ENCODE measurements at regions not wholly inside any gene's neighbourhood (a gene's known extent, or its start where the extent isn't known, plus 50 kb on each side); places are given as distances from the start of the nearest gene placed in this dataset.

DNA sequence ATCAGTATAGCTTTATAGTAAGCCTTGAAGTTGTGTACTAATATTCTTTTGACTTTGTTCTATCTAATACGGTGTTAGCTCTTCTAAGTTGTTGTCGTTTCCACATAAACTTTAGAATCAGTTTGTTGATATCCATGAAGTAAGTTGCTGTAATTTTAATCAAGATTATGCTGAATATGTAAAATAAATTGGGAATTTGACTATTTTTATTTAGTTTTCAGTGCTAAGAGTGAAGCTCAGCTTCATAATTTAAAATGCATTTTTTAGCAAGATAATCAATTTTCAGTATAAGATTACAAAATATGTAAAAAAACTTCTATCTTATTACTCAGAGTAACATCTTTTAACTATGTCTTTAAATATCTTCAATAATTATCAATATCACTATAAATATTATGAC is 1374.8 kb downstream of the PCDH7 start:
- no peak for DNase-seq

DNA sequence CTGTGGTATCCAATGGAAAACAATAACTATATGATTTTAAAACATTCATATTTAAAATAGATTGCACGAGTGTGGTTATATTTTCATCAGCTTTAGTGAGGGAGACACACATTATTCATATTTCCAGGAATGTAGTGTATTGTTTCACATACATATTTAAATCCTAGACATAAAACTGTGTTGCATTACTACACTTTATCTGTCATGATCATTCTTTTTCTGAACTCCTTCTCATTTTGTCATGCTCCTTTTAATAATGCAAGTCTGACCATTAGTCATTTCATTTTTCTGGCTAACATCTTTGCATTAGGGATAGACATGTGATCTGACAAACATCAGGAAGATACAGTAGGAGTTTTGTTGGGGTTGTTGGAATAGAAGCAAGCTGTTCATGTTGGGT is 1382.7 kb downstream of the PCDH7 start:
- DNase-seq = no peak

DNA sequence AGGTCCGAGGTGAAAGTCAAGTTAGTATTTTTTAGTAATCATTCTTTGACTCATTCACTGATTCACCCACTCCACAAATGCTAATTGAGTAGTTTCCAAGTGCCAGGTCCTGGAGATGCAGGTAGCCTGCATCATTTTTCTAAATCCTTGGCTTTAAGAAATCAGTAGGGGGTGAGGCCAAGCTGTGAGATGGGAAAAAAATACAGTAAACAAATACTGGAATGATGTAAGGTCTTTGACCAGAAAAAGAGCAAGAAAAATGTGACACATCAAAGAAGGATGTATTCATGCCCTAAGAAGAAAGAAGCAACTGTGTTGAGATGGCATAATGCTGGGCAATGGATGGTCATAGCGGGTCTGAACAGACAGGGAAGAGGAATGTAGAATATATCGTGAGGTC is 1386.6 kb downstream of the PCDH7 start:
- DNase-seq = no peak

DNA sequence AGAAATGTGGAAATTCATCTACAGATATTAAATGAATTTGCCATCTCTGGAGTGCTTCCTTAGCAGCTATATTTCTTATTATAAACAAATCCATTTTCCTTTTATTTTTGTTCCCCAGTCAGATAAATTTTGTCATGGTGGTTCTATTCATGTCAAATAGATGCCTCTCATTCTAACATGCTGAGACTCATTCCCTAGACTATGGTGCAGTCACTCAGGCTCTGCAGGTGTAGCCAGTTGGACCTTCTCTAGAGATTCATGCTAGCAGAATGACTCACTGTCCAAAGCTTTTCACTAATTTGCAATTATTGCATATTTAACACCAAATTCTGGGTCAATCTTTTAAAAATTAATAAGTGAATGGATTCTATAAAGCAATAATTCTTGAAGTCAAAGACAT is 1392.7 kb downstream of the PCDH7 start:
- DNase-seq = no peak

DNA sequence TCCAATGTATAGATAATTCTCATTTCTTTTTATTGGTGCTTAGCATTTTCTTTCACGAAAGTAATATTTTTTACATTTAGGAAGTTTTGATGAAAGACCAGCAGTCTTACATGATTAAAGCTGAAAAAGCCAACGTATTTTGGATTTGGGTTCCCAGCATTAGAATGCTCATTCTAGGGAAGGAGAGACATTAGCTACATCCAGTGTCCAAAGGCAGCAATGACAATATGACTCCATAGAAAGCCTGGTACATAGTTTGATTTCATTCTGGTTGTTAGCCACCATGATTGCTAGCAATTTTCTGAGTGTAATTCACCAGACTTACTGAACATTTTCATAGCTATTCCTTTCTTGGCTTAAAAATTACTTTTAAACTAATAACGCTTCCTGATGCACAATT is 1397.5 kb downstream of the PCDH7 start:
- DNase-seq = no peak

DNA sequence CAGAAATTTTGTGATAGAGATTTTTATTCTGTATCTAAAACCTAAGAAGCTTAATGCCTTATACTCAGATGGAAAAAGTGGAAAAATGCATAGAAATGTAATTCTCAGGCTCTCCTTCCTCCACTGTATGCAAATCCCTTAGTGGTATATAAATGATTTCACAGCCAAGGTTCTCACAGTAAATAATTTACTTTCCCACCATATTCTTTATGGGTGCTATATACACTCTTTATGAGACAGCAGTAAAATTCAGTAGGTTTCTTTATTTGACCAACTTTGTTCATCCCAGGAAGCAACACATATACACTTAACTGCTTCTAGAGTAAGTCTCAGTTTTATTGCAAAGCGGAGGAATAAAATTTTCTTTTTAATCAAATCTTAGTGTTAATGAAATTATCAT is 1399.7 kb downstream of the PCDH7 start:
- no peak for DNase-seq

DNA sequence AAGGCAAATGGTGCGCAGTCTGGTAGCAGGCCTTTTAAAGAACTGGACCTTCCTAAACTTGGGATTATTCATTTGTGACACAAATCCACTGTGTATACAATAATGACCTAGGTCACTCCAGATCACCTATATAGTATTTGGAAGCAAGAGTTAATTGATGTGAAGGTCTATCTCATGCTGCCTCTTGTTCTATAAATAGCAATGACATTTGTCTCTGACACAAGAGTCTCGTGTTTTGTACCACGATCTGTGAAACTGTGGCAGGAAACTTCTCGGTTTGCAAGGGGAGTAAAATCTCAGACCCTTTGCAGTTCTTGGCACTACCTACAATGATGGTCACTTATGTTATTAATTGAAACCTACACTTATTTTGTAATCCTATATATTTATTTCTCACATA is 1408.4 kb downstream of the PCDH7 start:
- no peak for DNase-seq

DNA sequence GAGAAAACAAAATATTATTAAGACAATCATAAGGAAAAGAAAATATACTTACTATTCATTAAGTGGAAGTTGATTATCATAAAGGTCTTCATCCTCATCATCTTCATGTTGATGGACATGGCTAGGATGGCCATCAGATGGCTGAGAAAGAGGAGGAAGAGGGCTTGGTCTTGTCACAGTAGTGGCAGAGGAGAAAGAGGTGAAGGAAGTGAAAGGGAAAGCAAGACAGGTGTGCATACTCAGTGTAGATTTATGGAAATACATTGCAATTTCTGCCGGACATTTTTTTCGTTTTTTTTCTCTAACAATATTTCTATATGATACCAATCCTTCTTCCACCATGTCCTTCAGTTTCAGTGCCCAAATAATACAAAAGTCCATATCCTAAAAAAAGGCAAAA is 1409.8 kb downstream of the PCDH7 start:
- no peak for DNase-seq

DNA sequence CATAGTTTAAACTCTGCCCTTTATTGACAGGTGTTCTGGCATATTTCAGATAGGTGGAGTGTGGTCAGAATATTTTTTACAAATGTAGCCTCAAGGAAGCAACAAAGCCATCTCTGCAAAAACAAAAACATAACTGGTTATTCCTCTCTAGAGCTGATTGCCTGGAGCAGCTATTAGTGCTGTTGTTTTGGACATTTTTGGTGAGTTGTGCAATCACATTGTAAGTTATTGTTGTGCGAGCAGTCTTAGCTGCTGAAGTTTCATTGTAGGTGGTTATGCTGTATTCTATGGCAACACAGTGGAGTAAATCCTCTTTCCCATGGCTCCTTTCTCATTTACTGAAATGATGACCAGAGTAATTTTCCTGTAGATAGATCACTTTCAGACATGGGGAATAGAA is 1413.0 kb downstream of the PCDH7 start:
- DNase-seq = no peak

DNA sequence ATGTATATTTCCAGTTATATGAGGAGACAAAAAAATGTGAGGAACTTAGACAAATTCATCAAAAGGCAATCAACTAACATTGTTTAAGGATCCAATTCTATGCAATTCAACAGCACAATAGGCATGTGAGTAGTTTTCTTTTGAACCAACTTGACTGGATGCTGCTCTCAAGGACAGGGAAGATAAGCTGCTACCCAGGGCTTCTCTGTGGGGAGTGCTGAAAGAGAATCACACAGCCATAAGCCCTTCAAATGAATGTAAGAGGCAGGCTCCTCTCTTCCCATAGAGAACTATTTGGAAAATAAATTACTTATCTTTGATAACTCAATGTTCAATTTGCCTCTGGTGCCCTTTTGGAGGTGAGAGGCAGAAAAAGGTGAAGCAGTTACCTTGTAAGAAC is 1413.6 kb downstream of the PCDH7 start:
- no peak for DNase-seq

DNA sequence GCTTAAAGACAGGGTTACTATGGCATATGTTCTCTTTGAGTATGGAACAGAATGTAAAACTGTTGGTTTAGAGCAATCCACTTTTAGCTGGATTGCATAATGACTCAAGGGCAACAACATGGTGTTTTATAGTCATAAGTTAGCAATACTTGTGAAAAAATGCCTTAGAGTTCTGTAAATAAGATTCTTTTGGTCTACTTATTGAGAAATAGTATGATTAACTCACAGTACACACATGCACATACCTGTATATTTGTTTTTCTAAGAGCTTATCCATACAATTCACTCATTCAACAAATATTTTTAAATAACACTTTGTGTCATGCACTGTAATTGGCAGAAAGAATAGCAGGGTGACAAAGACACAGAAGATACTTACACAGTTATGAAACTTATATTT is 1415.5 kb downstream of the PCDH7 start:
- no peak for DNase-seq

DNA sequence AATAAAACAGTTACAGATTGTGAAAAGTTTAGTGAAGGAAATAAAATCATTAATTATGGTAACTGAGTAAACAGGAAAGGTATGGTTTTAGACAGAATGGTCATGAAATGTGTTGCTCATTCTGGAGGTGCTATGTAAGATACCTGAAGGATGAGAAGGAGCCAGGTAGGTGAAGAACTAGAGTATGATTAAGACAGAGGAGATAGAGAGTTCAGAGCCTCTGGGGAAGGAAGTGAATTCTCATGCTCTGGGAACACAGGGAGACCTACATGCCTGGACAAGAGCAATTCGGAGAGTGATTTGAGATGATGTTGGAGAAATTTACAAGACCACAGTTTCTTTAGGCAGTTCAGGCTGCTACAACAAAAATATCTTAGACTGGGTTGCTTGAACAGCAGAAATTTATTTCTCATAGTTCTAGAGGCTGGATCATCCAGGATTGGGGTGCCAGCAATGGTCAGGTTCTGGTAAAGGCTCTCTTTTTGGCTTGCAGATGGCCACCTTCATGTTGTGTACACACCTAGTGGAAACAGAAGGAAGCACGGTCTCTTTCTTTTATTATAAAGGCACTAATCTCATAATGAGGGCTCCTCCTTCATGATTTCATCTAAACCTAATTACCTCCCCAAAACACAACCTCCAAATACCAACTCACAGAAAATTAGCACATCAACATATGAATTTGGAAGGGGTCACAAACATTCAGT is 1416.1 kb downstream of the PCDH7 start:
- no peak for DNase-seq

DNA sequence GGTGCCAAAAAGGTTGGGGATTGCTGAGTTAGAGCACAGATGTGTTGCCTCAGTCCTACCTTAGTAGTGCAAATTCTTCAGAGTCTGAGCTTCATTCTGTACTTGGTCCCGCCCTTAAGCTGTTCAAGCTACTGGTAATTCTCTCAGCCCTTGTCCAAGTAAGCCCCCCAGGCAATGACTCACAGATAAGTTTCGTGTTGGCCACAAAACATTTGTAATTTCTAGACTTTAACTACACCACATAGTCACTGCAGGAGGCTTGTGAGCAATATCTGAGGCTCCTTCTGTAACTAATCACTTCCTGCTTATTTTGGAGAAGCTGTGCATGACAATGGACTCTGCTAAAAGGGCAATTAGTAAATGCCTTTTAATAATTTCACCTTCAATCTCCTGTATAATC is 1420.5 kb downstream of the PCDH7 start:
- no peak for DNase-seq

DNA sequence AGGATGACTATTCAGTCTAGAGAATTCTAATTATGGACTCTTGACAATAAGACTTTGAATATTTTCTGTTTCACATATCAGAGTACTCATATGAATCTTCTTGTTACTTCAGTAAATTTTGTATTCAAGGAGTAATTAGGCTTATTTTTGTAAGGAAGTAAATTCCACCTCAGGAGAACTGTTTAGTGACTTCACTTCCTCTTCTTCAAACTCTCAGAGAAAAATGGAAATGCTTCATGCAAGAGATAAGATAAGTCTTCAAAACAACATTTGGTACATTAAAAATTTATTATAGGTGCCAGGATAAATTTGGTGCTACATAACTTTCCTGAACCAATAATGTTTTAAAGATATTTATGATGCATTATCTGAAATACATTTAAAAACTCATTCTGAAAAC is 1421.9 kb downstream of the PCDH7 start:
- no peak for DNase-seq

DNA sequence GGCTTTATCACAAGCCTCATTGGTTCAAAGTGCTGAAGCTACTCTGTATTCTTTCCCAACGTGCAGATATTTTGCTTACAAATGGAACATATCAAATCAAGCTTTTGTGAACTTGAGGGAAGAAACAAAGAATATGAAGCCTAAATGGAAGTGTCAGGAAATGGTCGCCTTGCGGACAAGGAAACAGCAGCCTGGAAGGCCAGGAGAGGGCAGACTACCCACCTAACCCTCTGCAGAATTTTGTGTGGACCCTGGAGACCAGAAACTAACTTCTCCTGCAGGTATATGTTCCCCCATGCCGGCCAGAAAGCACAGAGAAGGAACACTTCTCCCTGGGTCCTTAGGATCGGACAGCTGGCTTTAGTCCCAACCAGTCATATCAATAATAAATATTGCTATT is 1425.8 kb downstream of the PCDH7 start:
- no peak for DNase-seq

DNA sequence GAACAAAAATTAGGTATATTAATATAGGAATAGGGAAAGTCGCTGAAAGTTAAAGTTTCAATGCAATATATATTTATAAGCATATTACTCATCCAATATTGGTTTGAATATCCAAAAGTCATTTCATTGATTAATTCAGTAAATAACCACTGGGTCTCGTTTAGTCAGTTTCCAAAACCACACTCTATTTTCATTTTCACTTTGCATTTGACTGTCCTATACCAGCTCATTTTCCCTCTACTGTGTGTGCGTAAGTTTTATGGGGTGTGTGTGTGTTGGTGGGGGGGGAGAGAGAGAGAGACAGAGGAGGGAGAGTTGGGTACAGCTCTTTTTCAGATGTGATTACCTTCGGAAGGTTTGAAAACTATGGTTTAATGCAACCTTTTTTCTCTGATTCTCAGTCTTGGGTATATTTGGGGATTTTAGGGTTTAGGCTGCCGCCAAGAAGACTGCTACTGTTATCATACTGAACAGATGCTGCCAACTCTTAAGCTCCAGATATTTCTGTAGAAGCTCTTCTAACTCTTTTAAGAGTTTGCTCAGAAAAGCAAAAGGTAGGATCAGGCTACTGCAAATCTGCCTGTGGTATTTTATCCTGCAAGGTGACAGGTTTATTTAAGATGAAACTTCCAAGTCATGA is 1427.4 kb downstream of the PCDH7 start:
- DNase-seq = no peak

DNA sequence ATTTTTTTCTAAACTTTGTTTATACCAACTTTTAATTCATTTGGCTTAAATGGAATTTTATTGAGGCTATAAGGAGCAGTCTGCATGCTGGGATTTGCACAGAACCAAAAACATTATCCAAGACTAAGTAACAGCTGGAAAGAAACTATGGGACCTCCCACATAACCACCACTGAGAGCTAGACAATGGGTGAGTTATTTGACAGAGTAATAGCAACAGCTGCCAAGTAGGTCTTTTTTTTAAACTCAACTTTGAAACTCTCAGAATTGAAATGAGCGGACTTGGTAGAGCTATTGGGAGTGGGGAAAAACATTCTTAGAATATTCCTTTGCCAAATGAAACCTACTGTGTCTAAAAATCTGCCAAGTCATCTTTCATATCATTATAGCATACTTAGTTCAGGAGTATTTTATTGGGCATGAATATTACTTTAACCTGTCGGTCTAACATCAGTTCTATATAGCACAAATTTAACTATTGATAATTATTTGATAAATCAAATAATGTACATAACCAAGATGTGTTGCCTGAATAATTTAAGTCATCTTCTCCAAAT is 1428.0 kb downstream of the PCDH7 start:
- DNase-seq = peak; percentile 52

DNA sequence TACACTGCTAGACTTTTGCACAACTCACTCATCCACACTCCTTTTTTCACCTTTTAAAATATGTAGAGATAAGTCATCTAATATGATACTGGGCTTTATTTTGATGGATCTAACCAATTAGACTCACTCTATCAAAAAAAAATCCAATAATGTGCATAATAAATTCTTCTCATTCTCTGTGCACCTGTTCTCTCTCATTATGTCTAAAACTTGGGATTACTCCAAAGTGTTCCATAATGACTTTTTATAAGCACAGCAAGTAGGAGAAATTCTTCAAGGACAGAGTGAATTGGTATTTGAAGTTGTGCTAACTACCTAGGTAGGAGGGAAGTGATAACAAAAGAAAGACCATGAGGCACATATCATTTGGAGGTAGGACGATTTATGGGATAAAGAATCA is 1438.8 kb downstream of the PCDH7 start:
- no peak for DNase-seq

DNA sequence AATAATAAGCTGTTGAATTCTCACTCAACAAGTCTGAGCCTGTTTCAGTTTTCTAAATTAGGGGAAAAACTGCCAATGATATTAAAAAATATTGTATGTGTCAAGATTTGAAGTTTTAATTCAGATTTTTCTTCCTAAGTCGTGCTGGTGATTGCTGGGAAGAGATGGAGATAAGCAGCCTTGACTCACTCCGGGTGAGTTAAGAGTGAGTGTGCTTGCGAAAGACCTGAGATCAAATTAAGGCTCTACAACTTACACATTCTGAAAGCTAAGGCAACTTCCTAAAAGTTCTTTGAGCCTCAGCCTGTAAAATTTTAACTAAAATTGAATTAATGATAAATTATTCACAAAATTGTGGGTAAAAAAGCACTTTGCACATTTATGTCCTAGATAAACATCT is 1441.2 kb downstream of the PCDH7 start:
- DNase-seq = no peak

DNA sequence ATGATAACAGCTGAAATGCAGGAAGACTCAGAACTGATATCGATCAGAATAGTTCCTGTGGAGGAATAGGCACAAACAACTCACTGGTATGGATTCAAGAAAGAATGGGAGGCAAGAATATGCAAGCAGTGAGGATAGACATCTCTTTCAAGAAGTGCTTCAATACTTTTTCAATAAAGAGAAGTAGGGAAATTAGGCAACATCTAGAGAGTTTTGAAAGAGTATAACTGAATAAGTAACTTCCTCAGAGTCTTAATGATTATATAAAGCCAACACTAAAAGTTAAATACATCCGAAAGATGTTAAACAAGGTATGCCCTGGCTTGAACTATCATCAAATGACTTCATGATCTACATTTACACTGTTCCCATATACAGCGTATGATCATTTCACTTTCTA is 1443.0 kb downstream of the PCDH7 start:
- DNase-seq = no peak

DNA sequence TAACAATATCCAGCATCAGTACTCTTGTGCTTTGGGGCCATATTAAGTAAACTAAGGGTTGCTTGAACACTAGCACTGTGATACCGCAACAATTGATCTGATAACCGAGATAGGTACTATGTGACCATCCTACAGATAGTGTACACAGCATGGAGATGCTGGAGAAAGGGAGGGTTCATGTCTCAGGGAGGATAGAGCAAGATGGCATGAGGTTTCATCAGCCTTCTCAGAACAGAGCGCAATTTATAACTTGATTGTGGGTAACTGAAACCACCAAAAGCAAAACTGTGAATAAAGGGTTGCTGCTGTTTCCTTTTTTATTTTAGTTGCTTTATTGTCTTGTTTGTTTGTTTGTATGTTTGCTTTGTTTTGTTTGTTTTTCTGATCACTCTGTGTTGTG is 1449.7 kb downstream of the PCDH7 start:
- DNase-seq = no peak

DNA sequence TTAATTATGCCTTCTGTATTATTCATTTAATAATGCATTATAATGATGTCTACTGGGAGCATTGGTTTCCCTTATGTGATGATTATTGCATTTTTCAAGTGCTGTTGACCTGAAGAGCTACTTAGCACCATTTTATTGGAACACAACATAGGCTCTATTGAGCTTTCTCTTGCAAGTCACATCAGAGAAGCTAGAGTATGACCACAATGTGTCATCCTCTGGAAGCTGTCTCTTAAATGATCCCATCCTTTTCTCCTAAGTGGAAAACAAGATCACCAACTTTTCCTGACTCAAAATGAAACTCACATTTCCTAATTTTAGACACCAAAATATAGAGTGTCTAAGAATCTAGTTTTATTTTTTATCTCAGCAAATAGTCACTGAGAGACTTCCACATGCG is 1451.9 kb downstream of the PCDH7 start:
- DNase-seq = no peak

DNA sequence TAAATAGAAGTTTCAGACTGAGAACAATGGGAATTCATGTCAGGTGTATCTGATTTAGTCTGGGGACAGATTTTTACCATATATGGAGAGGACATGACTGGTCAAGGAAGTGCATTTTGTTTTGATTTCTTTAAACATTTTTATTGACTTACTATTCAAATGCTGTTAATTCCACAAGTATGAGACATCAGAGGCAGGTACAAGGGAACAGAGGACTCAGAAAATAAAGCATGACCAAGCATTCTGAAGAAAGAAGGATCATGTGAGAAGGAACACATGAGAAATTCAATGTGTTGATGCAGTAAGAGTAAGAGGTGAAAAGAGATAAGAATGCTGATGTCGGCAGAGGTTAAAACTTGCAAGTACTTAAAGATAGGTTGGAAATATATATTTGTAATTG is 1452.6 kb downstream of the PCDH7 start:
- no peak for DNase-seq

DNA sequence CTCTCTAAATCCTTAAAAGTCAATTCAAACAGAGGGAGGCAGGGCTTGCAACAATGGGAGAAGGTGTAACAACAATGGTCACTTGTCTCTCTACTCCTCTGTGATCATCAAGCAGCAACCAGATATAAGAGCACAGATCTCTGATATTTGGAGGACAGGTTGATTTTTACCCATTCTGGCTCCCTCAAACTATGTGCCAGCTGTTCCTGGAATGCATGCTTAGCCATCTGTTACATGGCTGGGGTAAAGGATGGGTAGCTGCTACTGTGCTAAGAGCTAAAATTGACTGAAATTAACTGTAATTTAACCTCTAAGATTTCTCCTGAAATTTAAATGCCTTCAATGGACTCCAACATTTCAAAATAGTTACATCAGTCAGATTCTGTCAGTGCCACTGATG is 1459.9 kb downstream of the PCDH7 start:
- DNase-seq = no peak

All from skin of body (tissue), 1 donor.